C4-2B (cell line): ENCODE measurements at regions not wholly inside any gene's neighbourhood (a gene's known extent, or its start where the extent isn't known, plus 50 kb on each side); places are given as distances from the start of the nearest gene placed in this dataset.

Experiments
- ZFX ChIP-seq: fragments of 450-650 bp; IDR thresholded peaks from 2 replicates; pipeline ENCODE4 v1.6.1; 2017
- TF ChIP-seq, protein P1 (sequence below): fragments of 450-650 bp; conservative IDR thresholded peaks from 2 replicates; pipeline ENCODE4 v1.5.1; 2017; ENCODE audit warnings: mild to moderate bottlenecking

DNA sequence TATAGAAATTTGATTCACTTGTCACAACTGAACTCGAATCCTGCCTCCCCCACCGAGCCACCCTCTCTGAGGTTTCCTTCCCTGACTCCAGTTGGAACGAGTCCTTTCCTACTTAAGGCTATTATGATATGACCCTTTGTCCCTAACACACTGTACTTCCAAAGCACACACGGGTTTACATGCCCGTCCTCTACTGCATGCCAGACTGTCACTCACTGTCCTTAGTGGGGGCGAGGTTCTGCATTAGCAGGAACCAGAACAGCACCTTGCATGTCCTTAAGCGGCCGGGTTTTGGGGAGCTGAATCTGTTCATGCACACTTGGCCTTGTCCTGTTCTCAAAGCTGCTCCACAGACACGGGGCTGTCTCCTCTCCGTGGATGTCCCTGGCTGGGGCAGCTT, 164.6 kb upstream of the KCNJ6 start:
- TF ChIP-seq, protein P1, sequence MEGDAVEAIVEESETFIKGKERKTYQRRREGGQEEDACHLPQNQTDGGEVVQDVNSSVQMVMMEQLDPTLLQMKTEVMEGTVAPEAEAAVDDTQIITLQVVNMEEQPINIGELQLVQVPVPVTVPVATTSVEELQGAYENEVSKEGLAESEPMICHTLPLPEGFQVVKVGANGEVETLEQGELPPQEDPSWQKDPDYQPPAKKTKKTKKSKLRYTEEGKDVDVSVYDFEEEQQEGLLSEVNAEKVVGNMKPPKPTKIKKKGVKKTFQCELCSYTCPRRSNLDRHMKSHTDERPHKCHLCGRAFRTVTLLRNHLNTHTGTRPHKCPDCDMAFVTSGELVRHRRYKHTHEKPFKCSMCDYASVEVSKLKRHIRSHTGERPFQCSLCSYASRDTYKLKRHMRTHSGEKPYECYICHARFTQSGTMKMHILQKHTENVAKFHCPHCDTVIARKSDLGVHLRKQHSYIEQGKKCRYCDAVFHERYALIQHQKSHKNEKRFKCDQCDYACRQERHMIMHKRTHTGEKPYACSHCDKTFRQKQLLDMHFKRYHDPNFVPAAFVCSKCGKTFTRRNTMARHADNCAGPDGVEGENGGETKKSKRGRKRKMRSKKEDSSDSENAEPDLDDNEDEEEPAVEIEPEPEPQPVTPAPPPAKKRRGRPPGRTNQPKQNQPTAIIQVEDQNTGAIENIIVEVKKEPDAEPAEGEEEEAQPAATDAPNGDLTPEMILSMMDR: no peak
- TF ChIP-seq ZFX: no peak
